ENCODE measurements at regions not wholly inside any gene's neighbourhood (a gene's known extent, or its start where the extent isn't known, plus 50 kb on each side); places are given as distances from the start of the nearest gene placed in this dataset.

GRCh38 chr4:171668403-171668802 is 144.8 kb upstream of the GALNTL6 start:
- no peak for DNase-seq
- no peak overlapping the region for H3K4me3 Mint-ChIP-seq
- H3K27ac Mint-ChIP-seq = no peak overlapping the region
- no peaks in the 10 kb centered on the region for H3K36me3 Mint-ChIP-seq
- H3K4me1 Mint-ChIP-seq = peaks cover 0 to 2% of the 10 kb centered on the region in 2 donors
- H3K9me3 Mint-ChIP-seq = no peaks in the 10 kb centered on the region
- ATAC-seq (replicated peaks) = no peak
- H3K27me3 Mint-ChIP-seq = no peaks in the 10 kb centered on the region

GRCh38 chr4:171667906-171668305 is 145.3 kb upstream of the GALNTL6 start:
- H3K4me3 Mint-ChIP-seq = no peak overlapping the region
- no peaks in the 10 kb centered on the region for H3K27me3 Mint-ChIP-seq
- no peak for ATAC-seq (replicated peaks)
- no peak for DNase-seq
- H3K27ac Mint-ChIP-seq = no peak overlapping the region
- peaks cover 0 to 2% of the 10 kb centered on the region in 2 donors for H3K4me1 Mint-ChIP-seq
- H3K36me3 Mint-ChIP-seq = no peaks in the 10 kb centered on the region
- no peaks in the 10 kb centered on the region for H3K9me3 Mint-ChIP-seq

GRCh38 chr4:171651071-171651470 is 162.1 kb upstream of the GALNTL6 start:
- H3K4me1 Mint-ChIP-seq = no peaks in the 10 kb centered on the region
- DNase-seq = no peak
- no peak overlapping the region for H3K4me3 Mint-ChIP-seq
- H3K36me3 Mint-ChIP-seq = peaks cover 0 to 5% of the 10 kb centered on the region in 2 donors
- ATAC-seq (replicated peaks) = no peak
- peaks cover 4 to 7% of the 10 kb centered on the region in 2 donors for H3K9me3 Mint-ChIP-seq
- H3K27ac Mint-ChIP-seq = no peak overlapping the region
- no peaks in the 10 kb centered on the region for H3K27me3 Mint-ChIP-seq

- peaks cover 0 to 5% of the 10 kb centered on the region in 2 donors for H3K36me3 Mint-ChIP-seq
- H3K4me1 Mint-ChIP-seq = peaks cover 0 to under 1% of the 10 kb centered on the region in 2 donors
- H3K27ac Mint-ChIP-seq = no peak overlapping the region
- DNase-seq (no peak), ATAC-seq (replicated peaks) (peak; percentile 63 to 70)
- no peak overlapping the region for H3K4me3 Mint-ChIP-seq
- H3K27me3 Mint-ChIP-seq = no peaks in the 10 kb centered on the region
- H3K9me3 Mint-ChIP-seq = peaks cover 4 to 7% of the 10 kb centered on the region in 2 donors
Measured at GRCh38 chr4:171650543-171650942, 162.7 kb upstream of the GALNTL6 start.

GRCh38 chr4:171648926-171649325 is 164.3 kb upstream of the GALNTL6 start:
- no peak for ATAC-seq (replicated peaks)
- peaks cover 4 to 7% of the 10 kb centered on the region in 2 donors for H3K9me3 Mint-ChIP-seq

GRCh38 chr4:171646984-171647383 is 166.2 kb upstream of the GALNTL6 start:
- Mint-ChIP-seq H3K27me3 (no peaks in the 10 kb centered on the region), H3K4me3 (no peak overlapping the region), H3K9me3 (peaks cover 2 to 6% of the 10 kb centered on the region in 2 donors), H3K27ac (no peak overlapping the region), H3K36me3 (peaks cover 0 to 5% of the 10 kb centered on the region in 2 donors), H3K4me1 (peaks cover 14 to 35% of the 10 kb centered on the region in 2 donors)
- DNase-seq (no peak), ATAC-seq (replicated peaks) (no peak)

More at GRCh38 chr4:171648926-171649325, 164.3 kb upstream of the GALNTL6 start:
- H3K4me3 Mint-ChIP-seq = no peak overlapping the region
- H3K36me3 Mint-ChIP-seq = peaks cover 0 to 5% of the 10 kb centered on the region in 2 donors
- H3K27ac Mint-ChIP-seq = no peak overlapping the region
- peaks cover 3 to 15% of the 10 kb centered on the region in 2 donors for H3K4me1 Mint-ChIP-seq
- no peaks in the 10 kb centered on the region for H3K27me3 Mint-ChIP-seq
- no peak for DNase-seq

- Mint-ChIP-seq H3K27me3 (no peaks in the 10 kb centered on the region), H3K9me3 (peaks cover 3% of the 10 kb centered on the region in 2 donors), H3K4me1 (peaks cover 27 to 59% of the 10 kb centered on the region in 2 donors), H3K4me3 (peak overlapping the region; percentile 44 to 53), H3K27ac (peak overlapping the region; percentile 85), H3K36me3 (peaks cover 3 to 10% of the 10 kb centered on the region in 2 donors)
- peak; percentile 88 for ATAC-seq (replicated peaks)
- peak; percentile 63 for DNase-seq
Measured at GRCh38 chr4:171644430-171645057, 168.7 kb upstream of the GALNTL6 start.

GRCh38 chr4:171639540-171639939 is 173.7 kb upstream of the GALNTL6 start:
- peak overlapping the region; percentile 49 to 73 for H3K4me3 Mint-ChIP-seq
- peaks cover 26 to 60% of the 10 kb centered on the region in 2 donors for H3K4me1 Mint-ChIP-seq
- H3K36me3 Mint-ChIP-seq = peaks cover 3 to 10% of the 10 kb centered on the region in 2 donors
- no peaks in the 10 kb centered on the region for H3K27me3 Mint-ChIP-seq
- H3K27ac Mint-ChIP-seq = peak overlapping the region; percentile 83
- peaks cover 3% of the 10 kb centered on the region in 2 donors for H3K9me3 Mint-ChIP-seq
- DNase-seq (peak; percentile 26), ATAC-seq (replicated peaks) (peak; percentile 91 to 92)

GRCh38 chr4:171636606-171637005 is 176.6 kb upstream of the GALNTL6 start:
- ATAC-seq (replicated peaks) = no peak
- Mint-ChIP-seq H3K36me3 (peaks cover 10 to 16% of the 10 kb centered on the region in 2 donors), H3K9me3 (peaks cover 8 to 16% of the 10 kb centered on the region in 2 donors), H3K27ac (no peak overlapping the region), H3K4me1 (peaks cover 13 to 35% of the 10 kb centered on the region in 2 donors), H3K27me3 (no peaks in the 10 kb centered on the region), H3K4me3 (no peak overlapping the region)
- no peak for DNase-seq

GRCh38 chr4:171629737-171630136 is 183.5 kb upstream of the GALNTL6 start:
- no peak for ATAC-seq (replicated peaks)
- peaks cover 7 to 10% of the 10 kb centered on the region in 2 donors for H3K36me3 Mint-ChIP-seq

GRCh38 chr4:171629182-171629581 is 184.0 kb upstream of the GALNTL6 start:
- DNase-seq = peak; percentile 27
- ATAC-seq (replicated peaks) = peak; percentile 99
- H3K27ac Mint-ChIP-seq = peak overlapping the region; percentile 74

More at GRCh38 chr4:171629737-171630136, 183.5 kb upstream of the GALNTL6 start:
- Mint-ChIP-seq H3K27ac (peak overlapping the region; percentile 75), H3K4me3 (peak overlapping the region in 1 of 2 donors; percentile 2), H3K27me3 (no peaks in the 10 kb centered on the region), H3K4me1 (peaks cover 12 to 19% of the 10 kb centered on the region in 2 donors), H3K9me3 (peaks cover 13% of the 10 kb centered on the region in 2 donors)
- DNase-seq = no peak

GRCh38 chr4:171626554-171626953 is 186.7 kb upstream of the GALNTL6 start:
- DNase-seq (no peak), ATAC-seq (replicated peaks) (no peak)
- Mint-ChIP-seq H3K27ac (no peak overlapping the region), H3K36me3 (peaks cover 2 to 4% of the 10 kb centered on the region in 2 donors), H3K4me1 (peaks cover 21 to 26% of the 10 kb centered on the region in 2 donors), H3K9me3 (peaks cover 4 to 14% of the 10 kb centered on the region in 2 donors), H3K4me3 (no peak overlapping the region), H3K27me3 (no peaks in the 10 kb centered on the region)

More at GRCh38 chr4:171629182-171629581, 184.0 kb upstream of the GALNTL6 start:
- peaks cover 12 to 15% of the 10 kb centered on the region in 2 donors for H3K4me1 Mint-ChIP-seq
- H3K4me3 Mint-ChIP-seq = peak overlapping the region in 1 of 2 donors; percentile 32
- H3K9me3 Mint-ChIP-seq = peaks cover 10 to 13% of the 10 kb centered on the region in 2 donors
- H3K36me3 Mint-ChIP-seq = peaks cover 7 to 10% of the 10 kb centered on the region in 2 donors
- no peaks in the 10 kb centered on the region for H3K27me3 Mint-ChIP-seq

GRCh38 chr4:171622729-171623128 is 190.5 kb upstream of the GALNTL6 start:
- H3K27me3 Mint-ChIP-seq = no peaks in the 10 kb centered on the region
- no peak overlapping the region for H3K4me3 Mint-ChIP-seq
- H3K9me3 Mint-ChIP-seq = peaks cover 8% of the 10 kb centered on the region in 2 donors
- no peak overlapping the region for H3K27ac Mint-ChIP-seq
- peak; percentile 85 to 88 for ATAC-seq (replicated peaks)
- H3K36me3 Mint-ChIP-seq = peaks cover 0 to 2% of the 10 kb centered on the region in 2 donors
- DNase-seq = peak; percentile 25
- H3K4me1 Mint-ChIP-seq = peaks cover 13 to 14% of the 10 kb centered on the region in 2 donors

GRCh38 chr4:171621646-171622045 is 191.6 kb upstream of the GALNTL6 start:
- H3K4me3 Mint-ChIP-seq = no peak overlapping the region
- H3K9me3 Mint-ChIP-seq = peaks cover 8% of the 10 kb centered on the region in 2 donors
- ATAC-seq (replicated peaks) (peak; percentile 54 to 61), DNase-seq (no peak)
- no peaks in the 10 kb centered on the region for H3K27me3 Mint-ChIP-seq
- peak overlapping the region; percentile 0 for H3K27ac Mint-ChIP-seq
- H3K36me3 Mint-ChIP-seq = peaks cover 0 to 2% of the 10 kb centered on the region in 2 donors
- peaks cover 13 to 14% of the 10 kb centered on the region in 2 donors for H3K4me1 Mint-ChIP-seq

GRCh38 chr4:171612907-171613306 is 200.3 kb upstream of the GALNTL6 start:
- Mint-ChIP-seq H3K36me3 (no peaks in the 10 kb centered on the region), H3K9me3 (no peaks in the 10 kb centered on the region), H3K27me3 (peaks cover 0 to 16% of the 10 kb centered on the region in 2 donors), H3K27ac (no peak overlapping the region), H3K4me3 (no peak overlapping the region), H3K4me1 (no peaks in the 10 kb centered on the region)
- ATAC-seq (replicated peaks) (no peak), DNase-seq (no peak)

Measured in stimulated activated naive B cell treated with anti-CD40 and anti-IgM and Interleukin-4, amounts not matched to agents 10 μg/mL and 1 μg/mL and 100 μg/mL, for 72 hours (primary cell).